ENCODE measurements at regions not wholly inside any gene's neighbourhood (a gene's known extent, or its start where the extent isn't known, plus 50 kb on each side); places are given as distances from the start of the nearest gene placed in this dataset.

DNA sequence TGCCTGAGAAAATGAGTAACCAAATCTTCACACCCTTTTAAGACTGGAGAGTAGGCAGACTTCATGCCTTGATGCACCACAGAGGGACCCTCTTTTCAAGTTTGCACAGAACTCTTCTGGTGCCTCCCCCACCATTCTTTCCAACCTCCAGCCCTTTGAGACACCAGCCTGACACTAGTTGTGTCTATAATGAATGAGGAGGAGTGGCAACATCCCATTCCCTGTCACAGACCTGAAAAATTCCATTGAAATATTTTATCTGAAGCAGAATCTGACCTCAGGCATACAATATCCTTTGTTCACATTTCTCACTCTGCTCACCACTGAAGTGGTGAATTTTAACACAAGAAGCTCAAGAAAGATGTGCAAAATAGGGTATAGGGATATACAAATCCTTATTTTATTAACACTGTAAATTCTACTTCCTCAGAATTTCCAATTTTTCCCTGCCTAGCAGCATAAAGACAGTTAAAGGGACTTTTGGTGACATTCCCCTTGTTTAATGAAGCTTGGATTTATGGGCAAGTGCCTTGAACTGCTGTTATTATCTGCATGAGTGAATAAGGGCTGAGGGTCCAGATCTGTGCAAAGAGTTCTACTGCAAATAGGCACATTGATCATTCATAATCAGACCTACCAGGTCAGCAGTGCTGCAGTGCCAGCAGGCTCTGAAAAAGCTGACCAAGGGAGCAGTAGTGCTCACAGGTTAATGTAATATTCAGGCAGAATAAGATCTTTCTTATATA is 149.9 kb upstream of the PAQR3 start:
- H4K20me1 ChIP-seq (replicated peaks; ENCODE audit: control insufficient read depth, insufficient read depth, low read length), result no peaks in the 10 kb centered on the region
- H3K9me3 ChIP-seq (replicated peaks; ENCODE audit: control insufficient read depth, insufficient read depth, low read depth, low read length), result no peaks in the 10 kb centered on the region
- no peaks in the 10 kb centered on the region for H3K27me3 ChIP-seq (ENCODE audit: control insufficient read depth in 2 of 2, insufficient read depth in 2 of 2, low read length in 2 of 2)
- ChIA-PET POLR2A (interaction anchor here (1.1 kb wide), 1 partner anchor 14 kb away, joined by 3 read pairs; no protein-coding TSS in a partner anchor), CTCF (ENCODE audit: low intra/inter-chr PET ratio) (no interaction called here)
- H3K9ac ChIP-seq (ENCODE audit: insufficient read depth in 1 of 2, low read depth in 2 of 2, low read length in 2 of 2), result no peak overlapping the region
- in situ Hi-C loops (cut with MboI), result no loop called here
- no peaks in the 10 kb centered on the region for H3K9me1 ChIP-seq (ENCODE audit: control insufficient read depth, insufficient read depth, low read length)
- BruUV-seq (replicated peaks), result no TSS peak
- no peaks in the 10 kb centered on the region for H3K36me3 ChIP-seq (ENCODE audit: control insufficient read depth, insufficient read depth, low read length)
- DNase-seq (ENCODE audit: extremely low read depth in 1 of 4, low spot score in 3 of 4) (no peak), FAIRE-seq (no peak), ATAC-seq (no peak)
- no peaks in the 10 kb centered on the region for H3K4me1 ChIP-seq (replicated peaks in 1 of 2; ENCODE audit: control insufficient read depth in 2 of 2, insufficient read depth in 2 of 2, low read length in 2 of 2)
- H3K79me2 ChIP-seq (ENCODE audit: control insufficient read depth, insufficient read depth, low read length), result no peaks in the 10 kb centered on the region
- no peak overlapping the region for H3K4me2 ChIP-seq (ENCODE audit: insufficient read depth, low read length)
- TF ChIP-seq ZNF444 (CRISPR knock-in tag; IDR thresholded peaks at IDR 0.05) (no peak), CHCHD3 (CRISPR knock-in tag; IDR thresholded peaks at IDR 0.05) (no peak)
- TF ChIP-seq, protein P1, sequence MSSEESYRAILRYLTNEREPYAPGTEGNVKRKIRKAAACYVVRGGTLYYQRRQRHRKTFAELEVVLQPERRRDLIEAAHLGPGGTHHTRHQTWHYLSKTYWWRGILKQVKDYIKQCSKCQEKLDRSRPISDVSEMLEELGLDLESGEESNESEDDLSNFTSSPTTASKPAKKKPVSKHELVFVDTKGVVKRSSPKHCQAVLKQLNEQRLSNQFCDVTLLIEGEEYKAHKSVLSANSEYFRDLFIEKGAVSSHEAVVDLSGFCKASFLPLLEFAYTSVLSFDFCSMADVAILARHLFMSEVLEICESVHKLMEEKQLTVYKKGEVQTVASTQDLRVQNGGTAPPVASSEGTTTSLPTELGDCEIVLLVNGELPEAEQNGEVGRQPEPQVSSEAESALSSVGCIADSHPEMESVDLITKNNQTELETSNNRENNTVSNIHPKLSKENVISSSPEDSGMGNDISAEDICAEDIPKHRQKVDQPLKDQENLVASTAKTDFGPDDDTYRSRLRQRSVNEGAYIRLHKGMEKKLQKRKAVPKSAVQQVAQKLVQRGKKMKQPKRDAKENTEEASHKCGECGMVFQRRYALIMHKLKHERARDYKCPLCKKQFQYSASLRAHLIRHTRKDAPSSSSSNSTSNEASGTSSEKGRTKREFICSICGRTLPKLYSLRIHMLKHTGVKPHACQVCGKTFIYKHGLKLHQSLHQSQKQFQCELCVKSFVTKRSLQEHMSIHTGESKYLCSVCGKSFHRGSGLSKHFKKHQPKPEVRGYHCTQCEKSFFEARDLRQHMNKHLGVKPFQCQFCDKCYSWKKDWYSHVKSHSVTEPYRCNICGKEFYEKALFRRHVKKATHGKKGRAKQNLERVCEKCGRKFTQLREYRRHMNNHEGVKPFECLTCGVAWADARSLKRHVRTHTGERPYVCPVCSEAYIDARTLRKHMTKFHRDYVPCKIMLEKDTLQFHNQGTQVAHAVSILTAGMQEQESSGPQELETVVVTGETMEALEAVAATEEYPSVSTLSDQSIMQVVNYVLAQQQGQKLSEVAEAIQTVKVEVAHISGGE (CRISPR knock-in tag; IDR thresholded peaks at IDR 0.05), result no peak
- H3K27ac ChIP-seq (ENCODE audit: extremely low read depth, low read depth, low read length), result no peak overlapping the region
- H2AFZ ChIP-seq (ENCODE audit: low read depth, low read length), result no peak overlapping the region
- no peak overlapping the region for H3K4me3 ChIP-seq
- intact Hi-C loops (cut with micrococcal nuclease), result no loop called here

All from K562 (cell line).